ENCODE measurements at regions not wholly inside any gene's neighbourhood (a gene's known extent, or its start where the extent isn't known, plus 50 kb on each side); places are given as distances from the start of the nearest gene placed in this dataset.
"Not testable (repeated sequence)": the region's sequence is repeated elsewhere in the genome, so short reads cannot be mapped to it uniquely, and the experiment has no call there.

DNA sequence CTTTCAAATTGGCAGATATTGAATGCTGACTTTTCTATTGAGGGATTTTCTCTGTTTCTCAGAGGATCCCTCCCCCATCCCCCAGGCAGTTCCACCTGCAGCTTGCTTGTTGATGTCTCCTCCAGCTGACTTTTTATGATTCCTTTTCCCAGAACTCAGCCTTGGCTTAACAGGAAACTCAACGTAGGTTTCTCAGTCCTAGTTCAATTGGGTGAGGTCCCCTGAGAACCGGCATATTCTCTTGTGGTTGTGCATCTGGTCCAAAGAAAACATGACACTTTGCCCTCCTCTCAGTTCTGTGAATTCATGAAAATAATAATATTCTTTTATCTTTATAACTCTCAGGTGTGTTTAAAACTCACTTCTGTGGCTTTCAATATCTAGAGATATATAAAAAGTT, 1222.1 kb downstream of the OTOL1 start:
- DNase-seq (ENCODE audit: low spot score), result no peak

DNA sequence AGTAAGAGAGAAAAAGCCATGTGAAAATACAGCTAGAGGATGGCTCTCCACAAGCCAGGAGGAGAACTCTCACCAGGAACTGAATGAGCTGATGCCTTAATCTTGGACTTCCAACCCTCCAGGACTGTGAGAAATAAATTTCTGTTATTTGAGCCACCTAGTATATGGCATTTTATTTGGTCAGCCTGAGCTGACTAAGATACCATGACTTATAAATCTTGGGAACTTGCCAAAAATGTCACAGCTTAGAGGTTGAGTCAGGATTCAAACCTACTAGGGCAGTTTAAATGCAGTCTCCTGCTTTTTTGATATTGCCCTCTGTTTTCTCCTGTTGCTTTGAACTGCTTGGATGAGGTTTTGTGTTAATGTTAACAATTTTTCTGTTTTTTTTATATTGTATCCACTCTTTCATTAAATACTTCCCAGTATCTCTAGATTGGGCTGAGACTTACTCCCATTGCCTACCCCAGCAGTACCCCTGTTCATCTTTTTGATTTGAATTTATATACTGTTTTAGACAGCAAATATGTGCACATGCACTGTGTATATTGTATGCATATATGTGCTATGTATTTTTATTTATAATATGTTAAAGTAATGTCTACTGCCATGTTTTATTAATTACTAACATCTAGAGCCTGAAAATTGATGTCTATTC, 1223.2 kb downstream of the OTOL1 start:
- DNase-seq (ENCODE audit: low spot score), result peak; percentile 23

DNA sequence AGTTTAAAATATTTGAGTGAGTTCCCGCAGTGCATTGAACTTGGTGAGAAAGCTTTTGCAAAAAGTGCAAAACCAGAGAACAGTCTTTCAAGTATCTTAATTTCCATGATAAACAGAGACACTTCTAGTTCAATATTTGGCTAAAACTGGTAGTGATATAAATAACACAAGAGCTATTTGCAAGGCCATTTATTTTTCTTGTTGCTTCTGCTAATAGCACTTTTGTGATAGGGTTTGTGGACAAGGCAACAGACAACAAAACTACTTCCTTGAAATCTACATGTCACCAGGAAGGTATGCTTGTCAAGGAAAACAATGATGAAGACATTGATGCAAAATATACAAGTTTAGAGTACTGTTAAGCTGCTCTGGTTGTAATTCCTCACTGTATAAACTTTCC, 1225.1 kb downstream of the OTOL1 start:
- DNase-seq (ENCODE audit: low spot score), result no peak

DNA sequence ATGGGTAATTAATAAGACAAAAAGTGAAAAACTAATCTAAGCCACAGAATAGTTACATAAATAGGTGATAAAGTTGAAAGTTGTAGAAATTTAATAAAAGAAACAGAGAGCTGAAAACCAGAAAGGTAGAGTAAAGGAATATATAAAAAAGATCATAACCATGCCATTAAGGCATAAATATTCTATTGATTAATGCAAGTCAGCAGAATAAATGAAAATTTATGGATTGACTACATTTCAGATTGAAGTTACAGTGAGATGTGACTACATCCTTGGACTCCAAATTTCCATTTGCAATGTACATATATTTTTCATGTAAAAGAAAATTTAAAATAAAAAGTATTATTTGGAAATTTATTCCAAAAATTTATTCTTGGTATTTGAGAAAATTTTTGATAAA, 1225.7 kb downstream of the OTOL1 start:
- no peak for DNase-seq (ENCODE audit: low spot score)

DNA sequence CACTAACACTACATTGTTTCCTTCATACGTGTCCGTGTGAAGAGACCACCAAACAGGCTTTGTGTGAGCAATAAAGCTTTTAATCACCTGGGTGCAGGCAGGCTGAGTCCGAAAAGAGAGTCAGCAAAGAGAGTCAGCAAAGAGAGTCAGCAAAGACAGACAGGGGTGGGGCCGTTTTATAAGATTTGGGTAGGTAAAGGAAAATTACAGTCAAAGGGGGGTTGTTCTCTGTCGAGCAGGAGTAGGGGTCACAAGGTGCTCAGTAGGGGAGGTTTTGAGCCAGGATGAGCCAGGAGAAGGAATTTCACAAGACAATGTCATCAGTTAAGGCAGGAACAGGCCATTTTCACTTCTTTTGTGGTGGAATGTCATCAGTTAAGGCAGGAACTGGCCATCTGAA, 1226.2 kb downstream of the OTOL1 start:
- not testable (repeated sequence) for DNase-seq (ENCODE audit: low spot score)

DNA sequence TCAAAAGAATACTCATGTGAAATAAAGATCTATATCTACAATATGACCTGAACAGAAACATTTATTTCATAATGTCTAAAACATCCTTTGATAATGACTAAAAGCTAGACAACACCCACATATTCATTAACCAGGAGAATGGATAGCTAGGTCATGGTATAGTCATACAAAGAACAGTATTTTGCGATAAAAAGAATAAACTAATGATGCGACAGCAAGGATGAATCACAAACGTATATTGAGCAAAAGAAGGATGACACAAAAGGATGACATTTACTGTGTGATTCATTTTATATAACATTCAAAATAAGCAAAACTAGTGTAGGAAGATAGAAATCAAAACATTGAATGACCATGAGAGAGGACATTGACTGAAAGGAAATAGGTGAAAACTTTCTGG, 1233.1 kb downstream of the OTOL1 start:
- no peak for DNase-seq (ENCODE audit: low spot score)

DNA sequence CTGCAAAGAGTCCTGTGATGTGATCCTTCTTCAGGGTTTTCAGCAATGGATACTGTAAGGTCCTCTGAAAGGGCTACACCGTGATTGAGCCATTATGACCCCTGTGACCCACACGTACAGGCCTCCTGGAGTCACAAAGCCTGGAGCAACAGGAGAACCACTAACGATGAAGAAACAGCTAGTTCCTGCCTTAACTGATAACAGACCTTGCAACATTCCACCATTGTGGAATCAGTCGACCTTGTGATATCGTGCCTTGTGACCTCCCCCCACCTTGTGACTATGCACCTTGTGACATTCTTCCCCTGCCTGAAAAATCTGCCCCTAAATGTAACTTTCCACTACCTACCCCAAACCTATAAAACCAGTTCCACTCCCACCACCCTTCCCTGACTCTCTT, 1235.4 kb downstream of the OTOL1 start:
- DNase-seq (ENCODE audit: low spot score), result not testable (repeated sequence)

DNA sequence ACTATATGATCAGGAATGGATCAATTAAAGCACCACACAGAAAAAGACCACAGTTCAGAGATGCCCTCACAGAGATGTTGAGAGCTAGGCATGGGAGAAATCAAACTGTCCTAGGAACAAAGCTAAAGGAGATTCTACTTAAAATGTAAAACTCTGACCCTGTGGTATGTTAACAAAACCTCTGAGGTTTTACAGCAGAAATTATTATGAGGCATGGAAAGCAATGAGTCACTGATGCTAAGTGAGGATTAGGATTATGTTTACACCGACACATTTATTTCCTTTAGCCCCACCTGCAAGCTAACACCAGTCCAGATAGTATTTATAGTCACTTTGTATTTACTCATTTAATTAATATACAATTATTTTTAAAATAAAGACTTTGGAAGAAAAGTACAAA, 1242.2 kb downstream of the OTOL1 start:
- no peak for DNase-seq (ENCODE audit: low spot score)

DNA sequence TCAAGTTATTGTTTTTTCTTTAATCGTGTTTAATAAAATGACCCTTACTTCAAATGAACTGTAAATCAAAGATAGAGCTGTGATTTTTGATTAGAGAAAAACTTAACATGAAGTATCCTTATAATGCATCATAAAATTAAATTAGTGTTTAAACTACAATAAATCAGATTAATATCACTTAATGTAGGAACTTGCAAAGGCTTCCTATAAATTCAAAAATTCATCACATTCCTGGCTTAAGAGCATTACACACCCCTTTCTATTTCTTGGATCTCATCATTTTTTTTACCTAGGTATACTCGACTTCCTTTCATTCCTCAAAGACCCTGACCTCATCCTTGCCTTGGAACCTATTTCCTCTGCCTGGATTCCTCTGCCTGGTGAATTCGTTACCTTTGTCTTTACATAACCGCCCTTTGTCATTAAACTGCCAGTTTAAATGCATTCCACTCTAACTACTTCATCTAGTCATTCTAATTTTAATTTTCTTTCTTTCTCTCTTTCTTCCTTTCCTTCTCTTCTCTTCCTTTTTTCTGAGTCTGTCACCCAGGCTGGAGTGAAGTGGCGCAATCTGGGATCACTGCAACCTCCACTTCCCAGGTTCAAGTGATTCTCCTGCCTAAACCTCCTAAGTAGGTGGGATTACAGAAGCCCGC, 1244.5 kb downstream of the OTOL1 start:
- DNase-seq (ENCODE audit: low spot score), result no peak

DNA sequence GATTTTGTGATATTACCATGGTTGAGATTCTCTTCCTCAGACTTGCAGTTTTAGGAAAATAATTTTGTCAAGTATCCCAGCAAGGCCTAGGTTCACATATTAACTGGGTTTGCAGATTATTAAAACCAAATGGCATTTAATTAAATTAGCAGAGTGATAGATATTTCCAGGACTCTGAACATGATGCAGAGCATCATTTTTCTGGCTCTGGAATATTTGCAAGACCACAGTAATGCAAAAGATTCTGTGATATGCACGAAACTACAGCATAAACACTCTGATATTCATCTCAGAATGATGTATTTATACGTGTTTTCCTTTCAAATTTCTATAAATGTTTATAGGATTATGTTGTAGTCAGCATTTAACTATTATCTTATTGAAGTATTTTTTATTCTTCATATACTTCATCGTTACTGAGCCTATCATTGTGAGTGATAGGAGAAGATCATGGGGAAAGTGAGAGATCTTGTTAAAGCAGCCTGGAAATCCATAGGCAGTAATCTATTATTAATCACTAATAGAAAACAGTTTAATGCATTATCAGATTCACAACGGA, 1245.6 kb downstream of the OTOL1 start:
- DNase-seq (ENCODE audit: low spot score), result no peak

DNA sequence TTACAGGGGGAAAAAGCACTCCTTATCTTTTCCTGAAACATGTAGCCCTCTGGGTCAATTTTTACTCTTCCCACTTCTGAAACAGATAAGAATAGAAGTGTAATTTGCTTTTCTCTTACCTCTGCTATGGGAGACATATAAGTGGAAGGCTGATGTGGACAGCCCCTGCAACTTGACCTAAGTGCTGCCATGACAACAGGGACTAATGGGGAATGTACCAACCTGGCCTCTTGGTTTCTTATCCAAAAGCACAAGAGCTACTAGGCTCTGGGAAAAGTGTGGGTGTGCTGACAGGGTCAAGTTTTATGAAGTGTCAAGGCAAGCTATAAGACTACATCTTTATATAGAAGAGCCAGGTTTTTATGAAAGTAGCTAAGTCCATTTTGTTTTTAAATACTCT, 1246.5 kb downstream of the OTOL1 start:
- no peak for DNase-seq (ENCODE audit: low spot score)

DNA sequence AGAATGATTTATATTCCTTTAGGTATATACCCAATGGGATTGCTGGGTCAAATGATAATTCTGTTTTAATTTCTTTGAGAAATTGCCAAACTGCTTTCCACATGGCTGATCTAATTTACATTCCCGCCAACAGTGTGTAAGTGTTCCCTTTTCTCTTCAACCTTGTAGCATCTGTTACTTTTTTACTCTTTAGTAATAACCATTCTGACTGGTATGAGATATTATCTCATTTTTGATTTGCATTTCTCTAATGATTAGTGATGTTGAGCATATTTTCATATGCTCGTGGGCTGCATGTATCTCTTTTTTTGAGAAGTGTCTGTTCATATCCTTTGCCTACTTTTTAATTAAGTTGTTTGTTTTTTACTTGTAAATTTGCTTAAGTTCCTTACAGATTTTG, 1264.2 kb downstream of the OTOL1 start:
- DNase-seq (ENCODE audit: low spot score), result no peak

DNA sequence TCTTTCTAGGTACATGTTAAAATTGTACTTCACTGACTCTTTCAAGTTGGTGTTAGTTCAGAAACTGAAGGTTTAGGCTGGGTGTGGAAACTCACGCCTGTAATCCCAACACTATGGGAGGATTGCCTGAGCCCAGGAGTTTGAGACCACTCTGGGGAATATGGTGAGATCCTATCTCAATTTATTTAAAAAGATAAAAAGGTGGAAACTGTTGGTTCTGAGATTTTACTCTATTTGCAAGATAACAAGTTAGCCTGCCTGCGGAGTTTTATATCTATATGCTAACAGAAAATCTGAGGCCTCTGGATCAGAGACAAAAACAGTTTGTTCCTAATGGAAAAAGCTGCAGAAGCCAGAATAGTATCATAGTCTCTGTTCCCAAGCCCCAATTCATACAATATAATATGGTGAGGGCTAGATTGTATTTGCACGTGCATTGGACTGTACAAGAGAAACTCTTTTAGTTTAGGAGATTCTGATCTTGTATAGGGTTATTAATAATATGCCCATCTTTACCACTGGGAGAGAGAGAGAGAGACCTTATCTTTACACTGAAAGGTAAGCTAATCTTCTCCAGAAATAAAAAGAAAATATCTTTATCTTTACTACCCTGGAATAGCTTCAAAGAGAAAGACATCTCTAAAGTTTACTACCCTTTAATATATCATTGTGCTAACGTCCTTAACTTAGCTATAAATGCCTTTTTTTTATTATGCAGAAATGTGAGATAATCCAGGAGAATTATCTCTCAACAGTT, 1267.6 kb downstream of the OTOL1 start:
- DNase-seq (ENCODE audit: low spot score), result no peak

DNA sequence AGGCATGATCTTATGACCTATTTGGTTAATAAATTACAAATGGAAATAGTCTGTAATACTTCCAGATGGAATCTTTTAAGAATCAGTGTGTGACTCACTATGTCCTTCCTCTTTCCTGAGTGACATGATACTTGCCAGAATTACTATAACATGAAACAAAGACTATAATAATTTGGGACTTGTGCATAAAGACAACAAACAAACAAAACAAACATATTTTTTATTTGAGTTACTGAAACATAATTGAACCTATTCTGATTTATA, 1268.1 kb downstream of the OTOL1 start:
- DNase-seq (ENCODE audit: low spot score), result no peak

DNA sequence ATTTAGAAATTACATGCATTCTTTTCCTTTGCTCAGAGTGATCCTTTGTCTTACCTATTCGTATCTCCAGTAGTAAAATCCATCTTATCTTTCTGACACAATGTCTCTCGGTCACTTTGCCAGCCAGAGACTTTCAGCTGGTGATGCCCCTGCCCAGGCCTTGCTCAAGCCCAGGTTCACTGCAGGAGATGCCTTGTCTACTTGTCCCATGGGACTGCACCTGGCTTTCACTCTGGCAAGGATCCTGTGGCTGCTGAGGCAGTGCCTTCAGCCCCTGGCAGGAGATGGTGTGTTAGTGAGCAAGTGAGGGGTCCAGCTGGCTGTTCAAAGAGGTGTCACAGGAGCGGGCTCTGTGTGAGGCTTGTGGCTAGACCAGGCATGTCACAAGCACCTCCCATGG, 1268.9 kb downstream of the OTOL1 start:
- no peak for DNase-seq (ENCODE audit: low spot score)

DNA sequence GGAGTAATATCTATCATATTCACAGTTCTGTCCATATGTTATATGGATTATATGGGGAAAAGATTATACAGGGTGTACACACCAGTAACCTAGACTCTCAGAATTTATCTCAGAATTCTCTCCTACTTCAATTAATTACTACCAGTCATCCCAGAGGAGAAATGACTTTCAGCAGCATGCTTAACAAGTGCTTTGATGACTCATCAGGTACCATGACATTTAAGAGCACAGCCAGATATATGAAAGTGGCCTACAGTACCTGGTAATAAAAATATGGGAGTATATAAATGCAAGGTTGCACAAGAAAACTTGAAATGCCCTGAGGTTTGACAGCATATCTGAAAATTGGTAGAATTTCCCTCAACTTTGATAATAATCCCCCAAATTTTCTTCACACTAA, 1273.0 kb downstream of the OTOL1 start:
- DNase-seq (ENCODE audit: low spot score), result no peak

DNA sequence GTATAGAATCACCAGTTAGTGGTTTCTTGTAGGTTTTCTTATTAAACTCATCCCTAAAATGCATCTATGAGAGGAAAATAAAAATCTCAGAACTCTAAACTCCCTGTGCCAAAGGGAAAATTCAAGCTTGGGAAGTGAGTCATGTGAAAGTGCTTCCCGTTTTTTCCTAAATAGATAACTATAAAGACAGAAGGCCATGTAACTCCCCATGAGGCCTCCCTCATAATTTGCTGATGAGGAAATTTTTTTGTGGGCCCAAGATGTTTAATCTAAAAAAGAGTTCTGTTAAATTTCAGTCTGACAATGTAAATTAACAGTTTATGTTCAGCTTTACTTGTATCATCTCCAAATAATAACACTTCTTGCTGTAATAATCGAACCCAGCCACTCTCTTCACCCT, 1273.9 kb downstream of the OTOL1 start:
- DNase-seq (ENCODE audit: low spot score), result no peak

DNA sequence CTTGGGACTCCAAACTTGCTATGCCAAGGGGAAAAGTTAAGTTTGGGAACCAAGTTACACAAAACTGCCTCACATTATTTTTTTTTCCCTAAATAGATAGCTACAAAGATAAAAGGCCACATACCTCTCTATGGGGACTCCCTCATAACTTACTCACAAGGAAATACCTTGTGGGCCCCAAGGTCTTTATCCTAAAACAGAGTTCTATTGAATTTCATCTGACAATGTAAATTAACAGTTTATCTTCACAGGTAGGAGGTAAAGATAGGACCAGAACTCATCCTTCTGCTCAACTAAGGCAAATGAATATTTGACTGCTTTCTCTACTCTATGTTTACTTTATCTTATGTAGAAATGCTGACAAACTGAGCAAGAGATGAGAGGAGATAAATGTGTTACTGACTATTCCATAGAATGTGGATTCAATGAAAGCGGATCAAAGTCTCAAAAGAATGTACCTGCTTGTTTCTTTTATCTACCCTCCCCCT, 1278.0 kb downstream of the OTOL1 start:
- no peak for DNase-seq (ENCODE audit: low spot score)

DNA sequence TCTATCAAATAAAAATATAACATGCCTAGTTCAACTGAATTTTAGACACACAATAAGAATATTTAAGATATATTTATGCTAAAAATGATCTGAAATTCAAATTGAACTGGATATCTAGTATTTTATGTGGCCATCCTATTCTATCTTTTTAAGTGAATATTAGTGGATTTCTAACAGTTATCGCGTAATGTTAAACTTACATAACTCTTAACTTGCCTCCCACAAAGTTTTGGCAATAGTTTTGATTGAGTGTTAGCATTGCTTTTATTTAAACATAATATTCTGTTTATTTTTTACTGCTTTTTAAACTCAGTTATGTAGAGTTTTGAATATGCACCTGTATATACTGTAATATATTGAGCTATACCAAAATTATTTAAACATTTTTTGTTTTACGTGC, 1279.5 kb downstream of the OTOL1 start:
- DNase-seq (ENCODE audit: low spot score), result no peak

DNA sequence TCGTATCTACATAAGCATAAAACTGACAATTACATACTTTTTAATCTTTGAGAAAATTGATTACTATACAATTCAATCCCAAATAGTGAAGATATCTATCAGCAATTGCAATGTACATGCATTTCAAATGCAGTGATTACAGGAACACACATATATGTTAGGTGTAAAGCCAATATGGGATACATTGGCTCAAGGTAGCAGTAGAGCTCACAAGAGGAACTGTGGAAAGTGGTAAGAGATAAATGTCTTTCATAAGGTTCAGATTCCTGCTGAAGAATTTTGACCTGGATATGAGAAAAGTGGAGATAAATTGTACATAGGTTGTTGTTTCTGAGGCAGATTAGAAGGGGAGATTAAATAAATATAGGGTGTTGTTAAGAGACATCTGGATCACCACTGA, 1280.5 kb downstream of the OTOL1 start:
- peak; percentile 0 for DNase-seq (ENCODE audit: low spot score)

DNA sequence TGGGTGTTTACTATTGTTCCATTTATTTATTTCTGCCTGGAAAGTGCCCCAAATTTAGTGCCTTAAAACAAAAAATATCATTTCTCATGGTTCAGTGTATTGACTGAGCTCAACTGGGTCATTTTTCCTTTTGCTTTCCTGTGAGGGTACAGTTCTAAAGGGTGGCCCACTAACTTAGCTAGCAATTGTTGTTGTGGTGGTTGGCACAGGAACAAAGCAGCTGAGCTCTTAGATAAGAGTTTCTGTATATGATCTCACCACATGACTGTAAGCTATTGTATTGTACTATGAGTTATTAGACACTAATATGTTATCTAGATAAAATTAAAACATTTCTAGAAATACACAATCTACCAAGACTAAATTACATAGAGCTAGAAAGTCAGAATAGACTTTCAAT, 1283.7 kb downstream of the OTOL1 start:
- peak; percentile 0 for DNase-seq (ENCODE audit: low spot score)

DNA sequence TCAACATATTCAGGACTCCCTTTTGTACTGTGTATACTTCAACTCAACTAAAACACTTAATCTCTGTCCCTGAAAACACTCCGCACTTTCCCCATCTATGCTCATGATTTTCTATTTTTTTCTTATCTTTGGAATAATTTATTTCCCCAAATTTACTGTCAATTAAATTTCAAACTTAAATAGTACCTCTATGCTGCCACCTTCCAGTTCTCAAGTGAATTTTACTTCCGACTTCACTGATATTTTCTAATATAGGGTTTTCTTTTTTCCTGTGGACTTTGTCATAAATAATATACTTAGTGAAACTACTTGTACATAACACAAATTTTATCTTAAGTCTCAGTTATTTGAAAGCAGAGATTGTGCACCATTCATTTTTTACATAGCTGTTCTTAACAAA, 1303.3 kb downstream of the OTOL1 start:
- DNase-seq (ENCODE audit: low spot score), result no peak
